ENCODE measurements at regions not wholly inside any gene's neighbourhood (a gene's known extent, or its start where the extent isn't known, plus 50 kb on each side); places are given as distances from the start of the nearest gene placed in this dataset.

DNA sequence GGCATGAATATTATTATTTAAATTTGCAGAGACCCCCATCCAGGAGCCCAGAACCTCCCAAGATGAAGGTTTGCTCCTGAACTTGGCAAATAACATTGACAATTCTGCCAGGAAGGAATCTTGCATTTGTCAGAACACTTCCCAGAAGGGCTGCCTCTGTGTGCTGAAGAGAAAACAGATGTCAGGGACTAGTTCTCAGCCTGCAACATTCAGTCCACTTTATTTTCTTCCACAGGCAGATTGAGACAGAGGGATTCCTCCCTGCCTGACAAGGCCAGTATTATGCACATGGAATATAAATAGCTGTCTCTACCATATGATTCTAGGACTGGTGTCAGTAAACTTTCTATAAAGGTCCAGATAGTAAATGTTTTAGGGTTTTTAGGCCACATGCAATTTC is 171.5 kb upstream of the SIX2 start:
- Histone ChIP-seq H3K27ac (no peak overlapping the region), H3K4me3 (ENCODE audit: low read depth, low read length) (no peak overlapping the region)
- DNase-seq: no peak

DNA sequence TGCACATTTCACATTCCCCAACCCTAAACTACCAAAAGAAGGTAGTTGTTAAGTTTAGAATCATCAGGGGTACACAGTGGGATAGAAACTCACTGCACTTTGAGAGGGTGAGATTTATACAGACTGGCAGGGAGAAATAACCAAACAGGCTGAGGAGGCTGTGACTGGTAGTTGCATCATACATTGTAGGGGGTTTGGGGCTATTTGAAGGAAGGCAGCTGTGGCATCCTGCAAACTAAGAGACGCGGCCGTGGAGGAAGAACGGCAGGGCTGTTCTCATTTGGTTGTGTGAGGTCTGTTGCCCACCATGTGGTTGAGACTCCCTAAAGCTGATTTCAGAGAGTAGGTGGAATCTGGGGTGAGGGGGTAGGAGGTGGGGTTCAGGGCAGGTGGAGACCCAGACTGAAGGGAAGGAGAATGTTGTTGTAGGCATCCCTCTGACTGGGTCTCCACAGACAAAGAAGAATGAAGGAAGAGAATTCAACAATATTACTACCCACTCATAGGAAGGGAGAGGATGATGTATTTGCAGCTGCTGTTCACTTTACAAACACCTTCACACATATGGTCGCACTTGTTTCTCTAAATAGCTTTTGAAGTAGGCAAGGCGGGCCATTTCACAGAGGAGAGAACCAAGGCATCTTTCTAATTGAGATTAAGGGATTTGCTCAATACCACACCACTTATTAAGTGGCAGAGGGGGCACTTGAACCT is 170.9 kb upstream of the SIX2 start:
- no peak for DNase-seq
- TF ChIP-seq, protein P1, sequence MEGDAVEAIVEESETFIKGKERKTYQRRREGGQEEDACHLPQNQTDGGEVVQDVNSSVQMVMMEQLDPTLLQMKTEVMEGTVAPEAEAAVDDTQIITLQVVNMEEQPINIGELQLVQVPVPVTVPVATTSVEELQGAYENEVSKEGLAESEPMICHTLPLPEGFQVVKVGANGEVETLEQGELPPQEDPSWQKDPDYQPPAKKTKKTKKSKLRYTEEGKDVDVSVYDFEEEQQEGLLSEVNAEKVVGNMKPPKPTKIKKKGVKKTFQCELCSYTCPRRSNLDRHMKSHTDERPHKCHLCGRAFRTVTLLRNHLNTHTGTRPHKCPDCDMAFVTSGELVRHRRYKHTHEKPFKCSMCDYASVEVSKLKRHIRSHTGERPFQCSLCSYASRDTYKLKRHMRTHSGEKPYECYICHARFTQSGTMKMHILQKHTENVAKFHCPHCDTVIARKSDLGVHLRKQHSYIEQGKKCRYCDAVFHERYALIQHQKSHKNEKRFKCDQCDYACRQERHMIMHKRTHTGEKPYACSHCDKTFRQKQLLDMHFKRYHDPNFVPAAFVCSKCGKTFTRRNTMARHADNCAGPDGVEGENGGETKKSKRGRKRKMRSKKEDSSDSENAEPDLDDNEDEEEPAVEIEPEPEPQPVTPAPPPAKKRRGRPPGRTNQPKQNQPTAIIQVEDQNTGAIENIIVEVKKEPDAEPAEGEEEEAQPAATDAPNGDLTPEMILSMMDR (IDR thresholded peaks at IDR 0.05; ENCODE audit: low read depth, low read length): no peak
- no peaks in the 10 kb centered on the region for H3K36me3 ChIP-seq
- H3K9me3 ChIP-seq (ENCODE audit: severe bottlenecking): no peaks in the 10 kb centered on the region
- no peak overlapping the region for H3K4me3 ChIP-seq (ENCODE audit: low read depth, low read length)
- peaks cover 16% of the 10 kb centered on the region for H3K27me3 ChIP-seq (ENCODE audit: insufficient read depth, low read depth, severe bottlenecking)
- H3K27ac ChIP-seq: no peak overlapping the region

More for the DNA sequence above, 171.5 kb upstream of the SIX2 start:
- Histone ChIP-seq H3K9me3 (ENCODE audit: severe bottlenecking) (no peaks in the 10 kb centered on the region), H3K27me3 (ENCODE audit: insufficient read depth, low read depth, severe bottlenecking) (peaks cover 20% of the 10 kb centered on the region), H3K36me3 (no peaks in the 10 kb centered on the region)
- TF ChIP-seq, protein P1 (IDR thresholded peaks at IDR 0.05; ENCODE audit: low read depth, low read length): no peak

DNA sequence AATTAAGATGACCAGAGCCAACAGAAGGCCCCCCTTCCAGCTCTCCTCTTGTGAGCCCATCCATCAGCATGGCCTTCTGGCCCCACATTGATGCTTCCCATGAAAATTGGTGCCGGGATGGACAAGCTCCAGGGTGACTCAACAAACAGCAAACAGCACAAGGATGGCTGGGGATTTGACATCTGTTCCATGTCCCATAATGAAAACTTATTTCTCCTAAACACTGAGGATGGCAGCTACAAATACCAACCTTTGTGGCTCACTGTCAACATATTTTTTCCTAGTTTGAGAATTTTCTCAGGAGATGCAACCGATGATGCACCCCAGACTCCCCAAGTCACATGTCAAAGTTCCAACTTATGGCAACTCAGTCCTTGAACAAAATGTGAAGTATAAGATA is 169.6 kb upstream of the SIX2 start:
- no peak overlapping the region for H3K27ac ChIP-seq
- no peaks in the 10 kb centered on the region for H3K9me3 ChIP-seq (ENCODE audit: severe bottlenecking)
- H3K27me3 ChIP-seq (ENCODE audit: insufficient read depth, low read depth, severe bottlenecking): peaks cover 12% of the 10 kb centered on the region
- DNase-seq: no peak
- no peaks in the 10 kb centered on the region for H3K36me3 ChIP-seq
- TF ChIP-seq, protein P1 (IDR thresholded peaks at IDR 0.05; ENCODE audit: low read depth, low read length): no peak
- H3K4me3 ChIP-seq (ENCODE audit: low read depth, low read length): no peak overlapping the region

DNA sequence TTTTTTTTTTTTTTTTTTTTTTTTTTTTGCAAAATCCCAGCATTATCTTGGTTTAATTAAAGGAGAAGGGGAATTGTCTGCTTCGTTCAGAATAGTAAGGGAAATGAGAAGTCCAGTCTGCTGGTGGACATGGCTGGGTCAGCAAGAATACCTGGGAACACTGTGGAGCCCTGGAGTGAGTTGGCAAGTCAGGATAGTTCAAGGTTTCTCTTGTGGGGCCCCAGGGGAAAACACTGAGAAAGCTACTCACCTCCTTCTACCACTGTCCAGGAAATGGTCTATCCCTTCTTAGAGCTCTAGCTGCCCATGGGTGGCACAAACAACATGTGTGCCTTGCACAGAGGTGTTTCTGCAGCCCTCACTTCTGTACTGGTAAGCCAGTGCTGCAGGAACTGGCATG is 169.1 kb upstream of the SIX2 start:
- no peak for DNase-seq
- no peak overlapping the region for H3K27ac ChIP-seq
- H3K36me3 ChIP-seq: no peaks in the 10 kb centered on the region
- peaks cover 10% of the 10 kb centered on the region for H3K27me3 ChIP-seq (ENCODE audit: insufficient read depth, low read depth, severe bottlenecking)
- TF ChIP-seq, protein P1 (IDR thresholded peaks at IDR 0.05; ENCODE audit: low read depth, low read length): no peak
- no peaks in the 10 kb centered on the region for H3K9me3 ChIP-seq (ENCODE audit: severe bottlenecking)
- no peak overlapping the region for H3K4me3 ChIP-seq (ENCODE audit: low read depth, low read length)

DNA sequence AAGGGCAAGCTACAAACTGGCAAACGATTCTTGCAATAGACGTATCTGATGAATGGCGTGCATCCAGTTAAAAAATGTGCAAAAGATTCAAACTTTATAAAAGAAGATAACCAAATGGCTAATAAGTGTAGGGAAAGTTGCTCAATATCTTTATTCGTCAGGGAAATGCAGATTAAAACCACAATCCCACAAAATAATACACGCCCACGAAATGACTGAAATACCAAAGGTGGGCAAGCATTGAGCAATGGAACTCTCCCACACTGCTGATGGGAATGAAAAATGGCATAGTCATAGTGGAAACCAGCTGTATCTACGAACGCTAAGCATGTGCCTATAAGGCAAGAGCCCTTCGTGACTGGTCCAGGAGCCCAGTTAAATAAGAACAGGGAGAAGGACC is 168.6 kb upstream of the SIX2 start:
- TF ChIP-seq, protein P1 (IDR thresholded peaks at IDR 0.05; ENCODE audit: low read depth, low read length): no peak

DNA sequence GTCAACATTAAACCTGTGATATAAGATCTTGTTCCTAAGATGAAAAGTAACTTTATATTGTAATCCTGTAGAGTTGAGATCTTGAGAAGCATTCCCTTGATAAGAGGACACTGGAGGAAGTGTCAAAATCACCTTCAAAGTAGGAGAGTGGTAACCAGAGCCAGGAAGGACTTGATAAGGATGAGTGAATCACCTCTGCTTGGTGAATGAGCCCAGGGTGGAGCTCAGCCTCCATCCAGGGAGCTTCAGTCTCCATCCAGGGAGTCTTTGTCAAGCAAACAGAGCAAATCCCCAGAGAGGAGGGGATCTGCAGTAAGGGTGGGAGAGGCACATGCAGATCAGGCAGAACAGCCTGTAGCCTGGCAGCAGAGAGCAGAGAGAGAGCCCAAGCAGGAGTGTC is 167.1 kb upstream of the SIX2 start:
- no peaks in the 10 kb centered on the region for H3K36me3 ChIP-seq
- TF ChIP-seq, protein P1 (IDR thresholded peaks at IDR 0.05; ENCODE audit: low read depth, low read length): no peak
- DNase-seq: no peak
- H3K9me3 ChIP-seq (ENCODE audit: severe bottlenecking): no peaks in the 10 kb centered on the region
- H3K27me3 ChIP-seq (ENCODE audit: insufficient read depth, low read depth, severe bottlenecking): peaks cover 12% of the 10 kb centered on the region
- no peak overlapping the region for H3K27ac ChIP-seq
- no peak overlapping the region for H3K4me3 ChIP-seq (ENCODE audit: low read depth, low read length)

More for the DNA sequence above, 168.6 kb upstream of the SIX2 start:
- Histone ChIP-seq H3K36me3 (no peaks in the 10 kb centered on the region), H3K27ac (no peak overlapping the region), H3K27me3 (ENCODE audit: insufficient read depth, low read depth, severe bottlenecking) (peaks cover 12% of the 10 kb centered on the region), H3K4me3 (ENCODE audit: low read depth, low read length) (no peak overlapping the region), H3K9me3 (ENCODE audit: severe bottlenecking) (no peaks in the 10 kb centered on the region)
- DNase-seq: no peak

Data from WERI-Rb-1 (cell line).